ENCODE measurements at regions not wholly inside any gene's neighbourhood (a gene's known extent, or its start where the extent isn't known, plus 50 kb on each side); places are given as distances from the start of the nearest gene placed in this dataset.

DNA sequence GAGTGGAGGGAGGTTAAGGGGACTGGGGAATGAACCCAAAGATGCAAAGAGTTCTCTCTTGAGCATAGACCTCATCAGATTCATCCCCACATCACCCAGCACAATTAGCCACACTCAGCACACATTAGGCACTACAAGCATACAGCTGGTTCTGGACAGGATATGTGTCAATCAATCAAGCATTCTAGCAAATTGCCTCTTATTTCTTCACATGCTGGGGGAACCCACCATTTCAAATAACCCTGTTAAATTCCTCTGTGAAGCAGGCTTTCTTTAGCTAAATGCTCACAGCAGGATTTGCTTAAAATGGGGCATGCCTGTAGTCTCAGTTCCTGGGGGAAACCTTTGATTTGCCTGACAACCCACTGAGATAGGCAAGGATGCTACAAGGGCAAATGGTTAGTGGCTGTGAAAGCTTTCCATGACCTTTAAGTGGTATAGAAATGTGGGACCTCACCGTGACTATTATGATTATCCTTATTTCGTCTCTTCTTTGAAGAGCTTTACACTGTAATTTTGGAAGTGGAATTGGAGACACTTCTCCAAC is 193.4 kb upstream of the ZMIZ1 start:
- DNase-seq, result no peak

DNA sequence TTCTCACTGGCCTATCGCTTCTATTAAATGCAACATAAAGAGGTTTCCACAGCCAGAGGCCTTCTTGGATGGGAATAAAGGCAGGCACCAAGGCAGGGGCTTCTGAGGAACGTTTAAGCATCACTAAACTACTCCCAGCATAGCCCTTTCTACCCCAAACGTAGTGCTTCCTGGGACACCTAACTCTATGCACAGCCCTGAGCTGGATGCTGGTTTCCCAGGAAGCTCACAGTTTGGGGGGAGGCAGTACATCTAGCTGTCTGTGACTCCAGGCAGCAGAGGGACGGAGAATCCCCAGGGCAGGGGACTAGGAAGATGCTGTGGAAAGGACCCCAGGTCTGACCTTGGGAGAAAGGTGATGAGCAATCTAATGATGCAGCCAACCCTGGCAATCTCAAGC is 192.8 kb upstream of the ZMIZ1 start:
- no peak for DNase-seq

DNA sequence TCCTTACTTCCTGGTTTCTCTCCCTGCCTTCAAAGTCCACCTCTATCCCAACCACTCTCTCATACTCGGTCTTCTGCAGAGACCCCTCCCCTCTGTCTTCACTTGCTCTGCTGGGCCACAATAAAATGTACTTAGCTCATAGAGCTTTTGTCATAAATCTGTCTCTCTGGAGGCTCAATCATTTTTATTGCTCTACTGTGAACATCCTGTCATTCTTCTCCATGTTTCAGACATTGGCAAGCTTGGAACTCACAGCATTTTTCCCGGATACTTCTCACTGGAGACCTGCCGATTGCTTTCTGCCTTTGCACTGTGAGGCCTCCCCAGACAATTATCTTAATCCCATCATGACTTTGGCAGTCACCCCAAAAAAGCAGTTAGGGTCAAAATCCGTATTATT is 192.3 kb upstream of the ZMIZ1 start:
- no peak for DNase-seq

DNA sequence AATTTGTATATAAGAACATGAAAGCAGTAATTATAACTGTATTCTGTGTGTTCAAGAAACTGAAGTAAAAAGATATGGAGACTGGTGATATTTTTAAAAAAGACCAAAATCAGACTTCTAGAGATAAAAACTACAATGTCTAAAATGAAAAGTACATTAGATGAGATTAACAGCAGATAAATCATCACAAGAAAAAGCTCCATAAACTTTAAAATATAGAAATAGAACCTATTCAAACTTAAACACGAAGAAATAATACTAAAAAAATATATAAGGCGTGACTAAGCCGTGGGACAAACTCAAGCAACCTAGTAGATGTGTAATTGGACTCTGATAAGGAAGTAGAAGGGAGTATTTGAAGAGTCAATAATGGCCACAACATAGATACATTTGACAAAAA is 189.1 kb upstream of the ZMIZ1 start:
- no peak for DNase-seq

DNA sequence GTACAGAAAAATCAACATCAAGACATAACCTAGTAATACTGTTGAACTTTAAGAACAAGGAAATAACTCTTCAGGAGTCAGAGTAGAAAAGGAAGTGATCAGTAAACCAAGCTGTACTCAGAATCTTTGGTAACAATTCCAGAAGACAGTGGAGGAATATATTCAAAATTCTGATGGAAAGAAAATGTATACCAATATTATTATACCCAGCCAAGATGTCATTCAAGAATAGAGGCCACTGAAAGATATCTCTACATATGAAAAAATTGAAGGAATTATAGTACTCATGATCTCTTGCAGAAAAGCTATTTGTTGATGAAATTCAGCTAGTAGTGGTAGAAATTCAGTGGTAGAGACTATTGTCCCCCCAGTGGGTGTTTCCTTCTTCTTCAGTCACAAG is 182.6 kb upstream of the ZMIZ1 start:
- DNase-seq, result no peak

DNA sequence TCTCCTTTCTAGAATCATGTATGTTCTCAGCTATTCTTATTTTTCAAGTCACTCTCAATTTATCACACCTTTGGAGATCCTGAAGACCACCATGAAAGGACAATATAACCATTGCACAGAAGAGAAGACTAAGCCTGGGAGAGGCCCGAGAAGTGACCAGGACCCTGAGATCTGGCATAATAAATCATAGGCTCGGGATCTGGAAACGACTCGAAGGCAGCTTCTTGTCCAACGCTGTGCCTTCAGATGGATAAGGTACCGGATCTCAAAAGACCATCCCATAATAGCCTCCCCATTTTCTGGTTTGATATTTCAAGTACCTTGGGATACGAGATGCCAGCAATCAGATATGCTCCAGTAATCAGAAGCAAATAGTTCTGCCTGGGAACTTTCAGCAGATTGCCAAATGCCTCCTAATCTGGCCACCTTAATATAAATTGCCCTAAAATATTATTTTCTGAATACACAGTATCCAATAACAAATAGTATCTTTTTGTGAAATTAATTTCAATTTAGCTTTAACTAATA is 179.2 kb upstream of the ZMIZ1 start:
- DNase-seq, result no peak

DNA sequence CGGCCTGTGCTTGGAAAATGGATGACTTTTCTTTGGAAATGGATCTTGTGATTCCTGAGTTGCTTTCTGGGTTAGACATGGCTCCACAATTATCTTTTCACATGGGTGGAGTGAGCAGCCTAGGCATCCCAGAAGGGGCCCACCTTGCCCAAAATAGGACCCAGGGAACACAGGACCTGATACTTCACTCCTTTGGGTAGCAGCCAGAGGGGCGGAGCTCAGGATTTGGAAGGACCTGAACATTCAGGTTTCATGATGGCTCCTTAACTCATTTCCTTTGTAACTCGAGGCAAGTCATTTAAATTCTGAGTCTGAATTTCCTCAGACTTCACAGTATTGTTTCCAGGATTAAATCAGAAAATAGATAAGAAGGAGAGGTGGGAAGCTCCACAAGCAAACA is 178.3 kb upstream of the ZMIZ1 start:
- no peak for DNase-seq

DNA sequence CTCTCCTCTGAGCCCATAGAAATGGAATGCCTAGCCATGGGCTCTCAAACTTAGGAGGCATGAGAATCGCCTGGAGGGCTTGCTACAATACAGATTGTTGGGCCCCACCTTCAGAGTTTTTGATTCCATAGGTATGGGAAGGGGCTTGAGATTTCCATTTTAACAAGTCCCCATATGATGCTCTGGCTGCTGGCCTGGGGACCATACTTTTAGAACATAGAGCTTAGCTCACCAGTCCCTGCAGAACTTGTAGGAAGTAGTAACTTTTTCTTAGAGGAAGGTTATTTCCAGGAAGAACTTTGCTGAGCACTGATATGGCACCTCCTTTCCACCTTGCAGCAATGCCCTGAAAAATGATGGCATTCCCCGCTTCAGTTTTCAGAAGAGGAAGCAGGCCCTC is 177.0 kb upstream of the ZMIZ1 start:
- no peak for DNase-seq

DNA sequence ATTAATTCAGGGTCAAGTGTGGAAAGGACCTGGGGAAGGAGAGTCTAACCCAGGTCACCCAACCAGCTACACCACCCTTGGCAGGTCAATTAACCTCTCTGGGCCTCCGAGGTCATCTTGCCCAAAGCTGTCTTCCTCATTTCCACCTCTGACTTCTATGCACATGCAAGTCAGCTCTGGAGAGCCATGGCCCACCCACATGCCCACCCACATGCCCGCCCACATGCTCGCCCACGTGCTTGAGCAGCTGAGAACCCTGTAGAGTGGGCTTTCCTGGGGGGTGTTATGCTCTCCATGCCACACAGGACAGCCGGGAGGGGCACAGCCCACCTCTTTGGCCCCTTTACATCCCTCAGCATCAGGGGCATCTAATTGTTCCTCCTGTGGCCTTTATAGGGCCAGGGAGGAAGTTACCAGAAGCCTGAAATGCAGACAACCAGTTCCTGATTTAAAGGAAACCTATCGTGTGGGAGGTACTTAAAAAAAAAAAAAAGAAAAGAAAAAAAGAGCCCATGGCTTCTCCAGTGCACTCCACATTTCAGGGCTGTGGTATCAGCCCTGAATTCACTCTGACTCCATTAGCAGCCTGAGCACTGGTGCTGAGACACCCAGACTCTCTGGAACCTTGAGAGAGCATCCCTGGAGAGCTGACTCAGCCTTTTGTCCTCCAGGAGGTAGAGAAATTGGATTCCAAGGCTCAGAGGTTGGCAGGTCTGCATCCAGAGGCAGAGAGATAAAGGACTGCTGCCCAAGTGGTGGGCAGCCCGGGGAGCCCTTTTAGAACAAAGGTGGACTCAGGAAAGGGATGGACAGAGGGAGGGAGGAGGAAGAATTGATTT is 176.2 kb upstream of the ZMIZ1 start:
- no peak for DNase-seq

DNA sequence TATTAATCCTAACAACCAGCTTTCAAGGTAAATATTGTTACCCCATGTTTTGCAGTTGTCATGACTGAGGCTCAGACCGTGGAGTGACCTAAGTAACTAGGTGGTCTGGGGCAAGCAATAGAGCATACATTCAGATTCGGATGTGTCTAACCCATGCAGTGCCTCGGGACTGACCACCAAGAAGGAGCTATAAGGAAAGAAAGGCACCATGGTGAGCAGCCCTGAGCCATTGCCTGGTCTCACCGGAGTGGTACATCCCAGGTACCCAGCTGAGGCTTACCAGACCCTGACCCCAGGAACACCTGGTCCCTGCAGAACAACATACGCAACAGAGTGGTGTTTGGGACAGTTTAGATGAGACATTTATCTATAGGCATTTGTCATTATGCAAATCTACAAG is 175.5 kb upstream of the ZMIZ1 start:
- no peak for DNase-seq

DNA sequence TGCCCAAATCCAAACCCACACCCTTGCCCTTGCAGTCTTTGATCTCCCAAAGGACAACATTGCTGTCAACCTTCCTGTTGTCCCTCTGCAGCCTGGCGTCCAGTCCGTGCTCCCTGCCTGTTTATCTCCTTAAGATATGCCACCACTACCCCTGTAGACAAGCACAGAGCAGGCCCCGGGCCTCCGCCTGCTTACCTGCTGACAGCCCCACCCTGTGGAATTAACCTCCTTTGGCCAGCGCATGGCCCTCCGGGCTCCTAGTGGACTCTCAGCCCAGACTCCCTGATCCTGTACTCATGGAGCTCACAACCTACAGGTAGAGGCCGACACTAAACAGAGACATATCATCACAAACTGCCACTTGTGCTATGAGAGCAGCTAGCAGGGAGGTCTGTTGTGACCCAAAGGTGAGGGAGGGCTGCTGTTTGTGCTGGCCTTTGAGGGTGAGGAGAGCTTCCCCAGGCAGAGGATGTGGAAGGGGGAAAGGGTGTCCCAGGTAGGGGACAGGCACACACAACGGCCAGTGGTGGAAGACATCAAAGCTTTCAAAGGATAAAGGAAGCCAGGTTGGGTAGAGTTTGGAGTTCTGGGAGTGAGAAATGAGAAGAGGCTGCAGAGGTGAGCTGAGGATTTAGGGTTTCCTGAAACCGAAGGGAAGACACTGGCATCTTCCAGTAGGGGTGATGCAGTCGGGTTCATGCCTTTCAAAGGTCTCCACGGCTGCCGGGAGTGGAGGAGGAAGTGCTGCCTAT is 174.5 kb upstream of the ZMIZ1 start:
- DNase-seq, result no peak

DNA sequence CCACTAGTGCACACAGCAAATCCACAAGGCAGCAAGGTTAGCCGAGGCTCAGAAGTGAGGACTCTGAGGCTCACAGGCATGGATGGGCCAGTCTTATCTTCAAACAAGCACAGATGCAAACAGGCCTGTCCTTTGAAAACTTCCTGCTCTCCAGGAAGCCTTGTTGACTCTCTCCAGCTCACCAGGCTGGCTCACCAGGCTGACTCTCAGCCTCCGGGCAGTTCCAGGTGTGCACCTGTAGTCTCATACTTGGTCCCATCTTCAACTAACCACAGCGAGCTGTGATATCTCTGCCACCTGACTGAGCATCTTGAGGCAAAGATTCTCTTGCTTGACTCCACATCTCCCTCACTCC is 173.9 kb upstream of the ZMIZ1 start:
- DNase-seq, result no peak

DNA sequence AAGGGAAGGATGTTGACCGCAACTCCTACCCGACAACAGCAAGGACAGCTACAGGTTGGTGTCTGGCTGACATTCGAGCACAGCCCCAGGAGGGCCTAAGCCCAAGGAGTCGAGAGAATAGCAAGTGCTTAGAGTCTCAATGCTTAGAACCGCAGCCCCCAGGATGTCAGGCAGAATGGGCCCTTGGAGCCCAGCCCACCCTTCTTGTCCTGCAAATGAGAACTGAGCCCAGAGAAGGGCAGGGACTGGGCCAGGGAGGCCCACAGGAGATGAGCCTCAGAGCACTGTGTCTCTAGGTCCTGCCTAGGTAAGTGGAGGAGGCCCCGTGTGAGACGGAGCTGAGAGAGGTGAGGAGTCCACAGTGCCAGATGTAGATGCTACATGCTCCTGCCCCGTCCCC is 173.3 kb upstream of the ZMIZ1 start:
- no peak for DNase-seq

DNA sequence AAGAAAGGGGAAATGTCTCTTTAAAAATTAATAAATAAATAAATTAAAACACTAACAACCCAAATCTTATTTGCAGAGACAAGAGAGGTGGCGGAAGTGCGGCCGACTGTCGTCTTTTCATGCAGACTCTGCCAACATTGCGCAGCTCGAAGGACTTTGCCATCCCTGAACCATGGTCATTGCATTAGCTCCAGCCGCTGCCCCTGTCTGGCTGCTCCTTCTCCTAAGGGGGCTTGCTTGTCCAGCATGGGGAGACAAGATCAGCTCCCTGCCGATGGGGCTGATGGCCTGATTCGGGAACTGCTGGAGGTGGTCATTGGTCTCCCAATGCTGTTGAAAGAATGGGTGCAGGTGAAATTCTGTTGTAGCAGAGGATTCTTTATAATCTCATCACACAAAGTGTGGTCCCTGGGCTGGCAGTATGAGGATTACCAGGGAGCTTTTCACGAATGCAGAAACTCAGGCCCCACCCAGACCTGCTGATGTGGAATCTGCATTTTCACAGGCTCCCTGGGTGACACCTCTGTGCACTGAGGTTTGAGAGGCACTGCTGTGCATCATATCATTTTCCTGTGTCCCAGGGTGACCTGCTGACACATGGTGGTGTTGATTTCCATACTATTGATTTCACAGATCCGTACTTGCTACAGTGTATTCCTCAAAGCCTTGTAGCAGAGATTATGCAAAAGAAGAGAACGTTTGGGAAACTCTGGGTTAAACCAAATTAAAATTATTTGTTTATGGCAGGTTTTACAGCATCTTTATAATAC is 172.4 kb upstream of the ZMIZ1 start:
- DNase-seq, result no peak

DNA sequence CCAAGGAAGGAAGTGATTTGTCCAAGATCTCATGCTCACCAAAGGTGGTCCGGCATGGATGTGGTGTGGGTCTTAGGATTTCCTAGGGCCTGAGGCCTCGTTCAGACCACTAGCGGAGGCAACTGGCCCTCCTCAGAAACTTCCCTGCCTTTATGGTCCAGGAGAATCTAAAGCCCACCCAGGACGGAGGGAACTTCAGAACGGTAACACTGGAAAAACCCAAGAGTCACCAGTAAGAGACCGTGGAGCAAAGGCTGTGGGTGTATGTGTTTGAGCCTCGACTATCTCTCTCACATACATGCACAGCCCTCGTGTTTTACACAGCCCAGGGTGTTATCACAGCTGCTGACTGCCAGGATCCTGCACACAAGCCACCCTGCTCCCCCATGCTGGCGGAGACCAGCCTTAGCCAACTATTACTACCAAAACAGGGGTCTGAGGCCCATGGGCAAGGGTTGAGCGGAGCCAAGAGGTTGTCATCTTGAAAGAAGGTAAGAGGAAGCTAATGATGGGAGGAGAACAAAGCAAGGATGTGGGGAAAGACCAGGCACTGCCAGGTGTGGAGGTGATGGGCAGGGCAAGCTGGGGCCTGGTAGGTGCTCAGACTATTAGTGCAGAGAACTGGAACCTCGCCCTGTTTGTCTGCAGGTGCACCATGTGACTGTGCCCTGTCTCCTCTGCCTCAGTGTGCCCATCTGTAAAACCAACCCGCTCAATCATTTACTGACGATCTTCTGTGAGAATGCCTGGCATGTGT is 170.2 kb upstream of the ZMIZ1 start:
- no peak for DNase-seq

DNA sequence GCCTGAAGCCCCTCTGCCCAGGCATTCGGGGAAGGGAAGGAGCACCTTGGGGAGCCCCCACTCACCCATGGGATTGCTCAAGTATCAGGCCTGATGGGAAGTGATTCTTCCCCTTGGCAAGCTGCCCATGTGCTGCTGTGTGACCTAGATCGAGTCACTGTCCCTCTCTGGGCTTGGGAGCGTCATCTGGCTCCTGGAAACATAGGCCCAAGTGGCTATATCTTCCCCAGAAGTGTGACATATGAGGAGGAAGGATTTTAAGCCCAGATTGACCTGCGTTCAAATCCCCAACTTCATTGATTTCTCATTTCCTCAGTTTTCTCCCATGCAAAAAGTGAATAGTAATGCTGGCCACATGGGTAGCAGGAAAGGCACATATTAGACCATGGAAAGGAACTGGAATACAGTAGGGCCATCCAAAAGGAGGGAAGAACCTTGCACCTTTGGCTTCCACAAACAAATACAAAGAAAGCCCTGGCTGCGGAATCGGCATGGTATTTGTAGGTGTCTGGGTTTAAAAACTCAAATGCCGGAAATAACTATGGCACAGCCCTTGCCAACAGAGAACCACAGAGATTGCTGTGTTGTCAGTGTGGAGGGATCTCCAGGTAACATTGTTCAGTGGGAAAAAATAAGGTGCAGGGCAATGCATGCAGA is 169.5 kb upstream of the ZMIZ1 start:
- DNase-seq, result no peak

DNA sequence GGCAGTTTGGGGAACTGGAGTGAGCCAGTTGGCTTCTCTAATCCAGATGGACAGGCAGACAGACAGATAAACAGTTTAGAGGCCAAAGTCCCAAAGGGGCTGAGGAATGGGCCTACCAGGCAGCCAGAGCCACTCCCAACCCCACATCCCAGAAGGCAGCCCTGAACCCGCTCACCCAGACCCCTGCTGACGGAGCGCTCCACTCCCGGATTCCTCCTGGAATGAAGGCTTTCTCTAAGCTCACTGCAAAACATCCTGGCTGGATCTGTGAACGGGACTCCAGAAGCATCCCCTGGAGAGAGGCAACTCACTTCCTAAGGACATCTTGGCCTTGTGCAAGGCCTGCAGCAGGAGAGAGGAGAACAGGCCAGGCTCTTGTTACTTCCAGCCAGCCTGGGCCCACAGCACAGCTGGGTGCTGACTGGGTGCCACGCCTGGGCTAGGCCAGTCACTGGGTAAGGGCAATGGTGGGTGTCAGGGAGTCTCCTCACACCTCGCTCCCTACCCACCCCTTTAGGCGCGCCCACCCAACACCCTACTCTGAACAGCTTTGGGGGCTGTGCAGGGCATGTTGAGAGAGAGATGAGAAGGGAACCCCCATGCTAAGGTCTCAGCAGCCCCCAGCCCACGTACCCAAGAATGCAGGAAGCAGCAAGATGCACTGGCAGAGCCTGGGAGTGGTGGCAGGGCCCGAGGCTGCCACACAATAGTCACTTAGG is 168.6 kb upstream of the ZMIZ1 start:
- no peak for DNase-seq

DNA sequence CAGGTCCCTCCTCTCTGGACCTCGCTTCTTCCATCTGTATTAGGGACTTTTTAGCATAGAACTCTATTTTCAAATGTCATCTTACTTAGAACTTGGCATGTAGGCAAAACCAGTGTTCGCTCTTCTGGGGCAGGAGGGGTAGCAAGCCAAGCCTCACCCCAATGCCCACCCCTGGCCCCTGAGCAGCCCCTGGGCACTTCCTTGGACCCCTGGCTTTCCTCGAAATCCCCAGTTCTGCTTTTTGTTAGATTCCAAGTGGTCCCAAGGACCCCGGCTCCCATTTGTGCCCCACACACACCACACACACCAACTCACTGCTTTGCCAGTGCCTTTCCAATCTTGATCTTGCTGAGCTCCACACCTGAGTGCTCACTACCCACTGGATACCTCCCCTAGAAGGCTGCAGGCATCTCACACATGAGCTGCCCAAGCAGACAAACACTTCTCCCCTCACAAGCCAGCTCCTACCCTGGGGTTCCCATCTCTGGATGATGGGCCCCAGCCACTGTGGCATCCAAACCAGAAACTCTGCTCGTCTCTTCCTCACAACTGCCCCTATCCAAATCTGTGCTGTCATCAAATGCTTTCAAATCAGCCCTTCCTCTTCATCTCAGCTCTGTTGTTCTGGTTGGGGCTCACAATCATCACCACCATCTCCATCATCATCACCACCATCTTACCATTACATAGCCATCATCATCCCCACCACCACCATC is 167.9 kb upstream of the ZMIZ1 start:
- DNase-seq, result no peak

DNA sequence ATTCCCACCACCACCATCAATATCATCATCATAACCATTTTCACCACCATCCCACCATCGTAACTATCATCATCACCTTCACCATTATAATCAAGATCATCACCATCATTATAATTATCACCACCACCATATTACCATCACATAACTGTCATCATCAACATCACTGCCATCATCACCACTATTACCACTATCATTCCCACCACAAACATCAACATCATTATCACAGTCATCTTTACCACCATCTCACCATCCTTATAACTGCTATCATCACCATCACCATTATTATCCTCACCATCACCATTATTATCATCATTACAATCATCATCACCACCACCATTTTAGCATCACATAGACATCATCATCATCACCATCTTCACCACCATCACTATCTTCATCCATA is 167.1 kb upstream of the ZMIZ1 start:
- no peak for DNase-seq

DNA sequence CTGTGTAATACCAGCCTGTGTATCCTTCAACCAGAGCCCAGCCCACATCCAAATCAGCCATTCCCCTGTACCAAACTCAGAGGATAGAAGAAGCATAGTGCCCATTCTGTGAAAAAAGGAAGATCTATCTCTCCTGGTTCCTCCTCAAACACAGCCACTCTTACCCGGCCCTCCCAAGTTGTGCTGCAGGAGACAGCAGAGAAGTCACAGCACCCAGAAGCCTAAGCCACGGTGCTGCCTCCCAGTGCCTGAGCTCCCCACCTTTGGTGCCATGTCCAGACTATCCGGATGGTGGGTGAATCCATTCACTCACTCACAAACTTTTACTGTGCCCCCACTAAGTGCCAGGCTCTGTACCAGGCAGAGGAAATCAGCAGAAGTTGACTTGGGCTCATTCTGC is 166.0 kb upstream of the ZMIZ1 start:
- no peak for DNase-seq

Measured in amniotic stem cell (primary cell).